Effector memory CD4-positive, alpha-beta T cell (primary cell): ENCODE measurements at regions not wholly inside any gene's neighbourhood (a gene's known extent, or its start where the extent isn't known, plus 50 kb on each side); places are given as distances from the start of the nearest gene placed in this dataset.
"Not testable (repeated sequence)": the region's sequence is repeated elsewhere in the genome, so short reads cannot be mapped to it uniquely, and the experiment has no call there.

Source experiments
- DNase-seq, 3 donors: peaks; one replicate each; pipeline ENCODE4 v3.0.0-alpha.2; 2020
- H3K27ac ChIP-seq: 2 replicates; pipeline ENCODE4 v1.7.0; 2013; ENCODE audit warnings: mild to moderate bottlenecking, low read length, moderate library complexity; ENCODE audit not compliant: insufficient read depth, poor library complexity, severe bottlenecking
- H3K27me3 ChIP-seq: replicated peaks from 2 replicates; pipeline ENCODE4 v1.7.0; 2013; ENCODE audit warnings: mild to moderate bottlenecking, low read length; ENCODE audit not compliant: insufficient read depth, control insufficient read depth, poor library complexity, severe bottlenecking
- H3K36me3 ChIP-seq: 2 replicates; pipeline ENCODE4 v1.7.0; 2013; ENCODE audit warnings: mild to moderate bottlenecking, low read length, moderate library complexity; ENCODE audit not compliant: control insufficient read depth, insufficient read depth
- H3K4me1 ChIP-seq: 2 replicates; pipeline ENCODE4 v1.7.0; 2013; ENCODE audit warnings: low read length, mild to moderate bottlenecking; ENCODE audit not compliant: control insufficient read depth, insufficient read depth, poor library complexity, severe bottlenecking
- H3K4me3 ChIP-seq: 2 replicates; pipeline ENCODE4 v1.7.0; 2013; ENCODE audit warnings: low read length, low read depth, mild to moderate bottlenecking; ENCODE audit not compliant: insufficient read depth, poor library complexity, severe bottlenecking
- H3K9me3 ChIP-seq: 2 replicates; pipeline ENCODE4 v1.7.0; 2013; ENCODE audit warnings: mild to moderate bottlenecking, low read length, moderate library complexity; ENCODE audit not compliant: control insufficient read depth

- Histone ChIP-seq H3K4me1 (no peaks in the 10 kb centered on the region), H3K4me3 (no peak overlapping the region), H3K27ac (no peak overlapping the region), H3K36me3 (no peaks in the 10 kb centered on the region), H3K9me3 (no peaks in the 10 kb centered on the region), H3K27me3 (no peaks in the 10 kb centered on the region)
- DNase-seq = no peak
Measured at GRCh38 chr1:112818990-112819689, 104.0 kb upstream of the PPM1J start.

- Histone ChIP-seq H3K4me3 (no peak overlapping the region), H3K4me1 (no peaks in the 10 kb centered on the region), H3K9me3 (no peaks in the 10 kb centered on the region), H3K36me3 (no peaks in the 10 kb centered on the region), H3K27me3 (no peaks in the 10 kb centered on the region), H3K27ac (no peak overlapping the region)
- no peak for DNase-seq
Measured at GRCh38 chr1:112817555-112818373, 102.6 kb upstream of the PPM1J start.

GRCh38 chr1:112815376-112815775 is 100.2 kb upstream of the PPM1J start:
- Histone ChIP-seq H3K4me3 (no peak overlapping the region), H3K4me1 (no peaks in the 10 kb centered on the region), H3K27me3 (no peaks in the 10 kb centered on the region), H3K36me3 (no peaks in the 10 kb centered on the region), H3K27ac (no peak overlapping the region), H3K9me3 (no peaks in the 10 kb centered on the region)
- DNase-seq = no peak

DNA sequence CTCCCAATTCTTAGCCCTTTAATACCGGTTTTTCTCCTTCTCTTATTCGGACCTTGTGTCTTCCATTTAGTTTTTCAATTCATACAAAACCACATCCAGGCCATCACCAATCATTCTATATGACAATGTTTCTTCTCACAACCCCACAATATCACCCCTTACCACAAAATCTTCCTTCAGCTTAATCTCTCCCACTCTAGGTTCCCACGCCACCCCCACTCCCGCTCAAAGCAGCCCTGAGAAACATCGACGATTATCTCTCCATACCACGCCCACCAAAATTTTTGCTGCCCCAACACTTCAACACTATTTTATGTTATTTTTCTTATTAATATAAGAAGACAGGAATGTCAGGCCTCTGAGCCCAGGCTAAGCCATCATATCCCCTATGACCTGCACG is 99.5 kb upstream of the PPM1J start:
- DNase-seq, H3K36me3 ChIP-seq, H3K4me1 ChIP-seq, H3K27ac ChIP-seq, H3K9me3 ChIP-seq, H3K27me3 ChIP-seq, H3K4me3 ChIP-seq: not testable (repeated sequence)

GRCh38 chr1:112808861-112809684 is 93.9 kb upstream of the PPM1J start:
- no peak overlapping the region for H3K27ac ChIP-seq
- peak; percentile 7 to 22 (median 14) for DNase-seq
- H3K4me1 ChIP-seq = no peaks in the 10 kb centered on the region
- H3K36me3 ChIP-seq = no peaks in the 10 kb centered on the region
- no peaks in the 10 kb centered on the region for H3K9me3 ChIP-seq
- H3K27me3 ChIP-seq = no peaks in the 10 kb centered on the region
- no peak overlapping the region for H3K4me3 ChIP-seq

GRCh38 chr1:112807999-112808398 is 92.9 kb upstream of the PPM1J start:
- H3K36me3 ChIP-seq = no peaks in the 10 kb centered on the region
- no peaks in the 10 kb centered on the region for H3K27me3 ChIP-seq
- H3K4me3 ChIP-seq = no peak overlapping the region
- DNase-seq = no peak
- no peaks in the 10 kb centered on the region for H3K9me3 ChIP-seq
- no peak overlapping the region for H3K27ac ChIP-seq
- H3K4me1 ChIP-seq = no peaks in the 10 kb centered on the region

- H3K9me3 ChIP-seq = no peaks in the 10 kb centered on the region
Measured at GRCh38 chr1:112807117-112807516, 92.0 kb upstream of the PPM1J start.

DNA sequence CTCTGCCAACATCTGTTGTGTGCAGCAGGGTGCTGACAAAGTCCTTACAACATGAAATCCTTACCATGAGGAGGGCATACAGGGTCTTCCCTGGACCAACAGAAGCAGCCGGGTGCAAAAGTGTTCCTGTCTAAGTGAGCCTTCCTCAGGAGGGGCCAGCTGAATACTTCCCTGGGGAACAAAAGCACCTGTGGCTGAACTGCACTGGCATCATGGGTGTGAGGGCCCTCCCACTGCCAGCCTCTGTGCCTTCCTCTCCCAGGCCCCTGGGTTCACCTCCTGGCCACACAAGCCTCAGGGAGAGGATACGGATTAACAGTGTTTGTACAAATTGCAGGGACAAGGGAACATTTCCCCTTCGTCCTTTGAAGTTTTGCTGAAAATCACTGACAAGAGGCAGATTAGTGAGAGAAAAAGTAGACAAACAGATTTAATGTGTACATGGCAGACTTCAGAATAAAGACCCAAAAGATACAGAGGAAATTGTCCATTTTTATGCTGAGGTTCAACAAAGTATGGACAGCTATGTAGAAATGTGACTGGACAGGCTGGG is 91.0 kb upstream of the PPM1J start:
- Histone ChIP-seq H3K27ac (no peak overlapping the region), H3K4me1 (no peaks in the 10 kb centered on the region)
- DNase-seq = no peak

More at GRCh38 chr1:112807117-112807516, 92.0 kb upstream of the PPM1J start:
- no peak for DNase-seq
- Histone ChIP-seq H3K27me3 (no peaks in the 10 kb centered on the region), H3K27ac (no peak overlapping the region), H3K36me3 (no peaks in the 10 kb centered on the region), H3K4me3 (no peak overlapping the region), H3K4me1 (no peaks in the 10 kb centered on the region)

GRCh38 chr1:112805155-112805853 is 90.2 kb upstream of the PPM1J start:
- Histone ChIP-seq H3K4me1 (no peaks in the 10 kb centered on the region), H3K36me3 (no peaks in the 10 kb centered on the region), H3K9me3 (no peaks in the 10 kb centered on the region), H3K27me3 (no peaks in the 10 kb centered on the region), H3K4me3 (no peak overlapping the region), H3K27ac (no peak overlapping the region)
- DNase-seq = no peak

More for the DNA sequence above, 91.0 kb upstream of the PPM1J start:
- H3K9me3 ChIP-seq = no peaks in the 10 kb centered on the region
- no peaks in the 10 kb centered on the region for H3K27me3 ChIP-seq
- H3K4me3 ChIP-seq = no peak overlapping the region
- no peaks in the 10 kb centered on the region for H3K36me3 ChIP-seq
